ENCODE measurements at regions not wholly inside any gene's neighbourhood (a gene's known extent, or its start where the extent isn't known, plus 50 kb on each side); places are given as distances from the start of the nearest gene placed in this dataset.

DNA sequence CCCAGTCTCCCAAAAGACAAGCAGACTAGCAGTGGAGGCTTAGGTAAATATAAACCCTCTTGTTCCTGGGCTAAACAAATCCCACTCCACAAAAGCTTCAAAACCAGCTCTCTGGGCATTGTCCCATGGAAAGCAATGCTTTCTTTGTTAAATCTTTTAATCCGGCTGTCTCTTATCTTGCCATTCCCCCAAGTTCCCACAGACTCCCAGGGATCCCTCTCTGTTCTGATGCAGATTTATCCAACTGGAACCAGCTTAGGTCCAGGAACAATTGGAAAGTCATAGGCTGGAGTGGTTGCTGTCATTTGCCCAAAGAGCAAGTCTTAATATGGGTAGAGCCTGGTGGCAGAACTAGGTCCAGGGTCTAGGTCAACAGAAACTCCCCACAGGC lies 110.1 kb upstream of the ATP1A1 start:
- no peak for DNase-seq (ENCODE audit: low read depth)

DNA sequence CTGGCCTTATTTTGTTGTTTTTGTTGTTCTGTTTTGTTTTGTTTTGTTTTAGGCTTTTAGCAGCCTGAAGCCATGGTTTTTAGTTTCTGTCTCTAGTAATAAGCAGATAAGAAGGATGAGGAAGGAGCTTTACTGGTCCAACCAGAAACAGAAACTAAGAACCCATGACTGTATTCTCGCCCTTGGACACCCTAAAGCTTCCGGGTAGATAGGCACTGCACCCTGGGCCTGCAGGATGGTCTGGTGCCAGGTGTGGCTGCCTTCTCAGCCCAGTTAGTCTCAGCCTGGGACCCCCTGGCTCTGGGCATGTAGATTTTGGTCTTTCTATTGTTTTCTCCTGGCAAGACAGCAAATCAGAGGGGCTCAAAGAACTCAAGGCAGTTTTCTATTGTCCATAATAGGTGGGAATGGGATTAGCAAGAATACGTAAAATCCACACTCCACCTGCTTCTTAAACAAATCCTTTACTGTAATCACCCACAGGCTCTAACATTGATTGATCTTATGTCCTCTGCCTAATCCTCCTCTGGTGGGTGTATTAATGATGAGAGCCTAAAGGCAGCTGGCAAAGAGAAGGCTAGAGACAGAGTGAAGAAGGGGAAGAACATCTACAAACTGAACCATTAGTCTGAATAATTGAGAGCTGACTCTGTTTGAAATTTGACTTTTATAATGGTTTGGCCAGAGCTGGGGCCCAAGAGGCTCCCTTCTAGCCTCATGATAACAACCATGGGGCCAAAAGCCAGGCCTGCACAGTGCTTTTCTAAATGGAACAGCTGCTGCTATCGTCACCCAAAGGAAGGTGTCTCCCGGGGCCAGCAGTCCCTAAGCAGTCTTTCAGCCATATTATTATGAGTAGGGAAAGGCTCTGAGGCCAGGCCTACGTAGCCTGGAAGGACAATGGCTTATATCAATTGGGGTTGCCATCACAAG lies 106.8 kb upstream of the ATP1A1 start:
- DNase-seq (ENCODE audit: low read depth): no peak

DNA sequence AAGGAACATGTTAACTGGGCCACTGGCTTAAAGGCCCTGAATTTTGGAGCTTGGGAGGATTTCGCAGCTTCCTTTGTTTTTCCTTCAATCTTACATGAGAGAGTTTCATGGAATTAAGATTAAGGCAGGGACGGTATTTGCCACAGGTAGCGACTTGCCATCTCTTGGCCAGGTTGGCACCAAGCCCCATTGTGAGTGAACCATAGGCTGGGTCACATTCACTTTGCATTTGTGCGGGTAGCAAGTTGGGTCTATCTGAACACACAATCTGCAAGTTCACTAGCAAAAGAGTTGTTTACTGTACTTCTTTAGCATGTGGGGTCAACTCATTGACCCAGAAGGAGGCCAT lies 106.2 kb upstream of the ATP1A1 start:
- DNase-seq (ENCODE audit: low read depth): no peak

DNA sequence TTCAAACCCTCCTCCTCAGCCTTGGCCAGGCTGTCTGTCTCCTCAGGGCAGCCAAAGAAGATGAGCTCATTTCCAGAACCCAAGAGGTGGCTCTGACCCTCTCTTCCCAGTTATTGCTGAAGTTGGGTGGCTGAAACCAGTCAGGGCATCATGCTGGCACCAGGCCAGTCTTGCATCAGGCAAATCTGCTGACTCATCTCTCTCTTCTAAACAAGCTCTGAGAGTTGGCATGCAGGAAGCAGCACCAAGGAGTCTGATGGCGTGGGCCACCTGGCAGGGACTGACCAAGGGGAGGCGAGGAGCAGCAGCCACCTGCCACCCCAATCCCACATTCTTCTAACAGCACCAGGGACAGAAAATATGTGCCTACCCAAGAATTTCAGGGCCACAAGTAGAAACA lies 104.8 kb upstream of the ATP1A1 start:
- DNase-seq (ENCODE audit: low read depth): peak; percentile 43

DNA sequence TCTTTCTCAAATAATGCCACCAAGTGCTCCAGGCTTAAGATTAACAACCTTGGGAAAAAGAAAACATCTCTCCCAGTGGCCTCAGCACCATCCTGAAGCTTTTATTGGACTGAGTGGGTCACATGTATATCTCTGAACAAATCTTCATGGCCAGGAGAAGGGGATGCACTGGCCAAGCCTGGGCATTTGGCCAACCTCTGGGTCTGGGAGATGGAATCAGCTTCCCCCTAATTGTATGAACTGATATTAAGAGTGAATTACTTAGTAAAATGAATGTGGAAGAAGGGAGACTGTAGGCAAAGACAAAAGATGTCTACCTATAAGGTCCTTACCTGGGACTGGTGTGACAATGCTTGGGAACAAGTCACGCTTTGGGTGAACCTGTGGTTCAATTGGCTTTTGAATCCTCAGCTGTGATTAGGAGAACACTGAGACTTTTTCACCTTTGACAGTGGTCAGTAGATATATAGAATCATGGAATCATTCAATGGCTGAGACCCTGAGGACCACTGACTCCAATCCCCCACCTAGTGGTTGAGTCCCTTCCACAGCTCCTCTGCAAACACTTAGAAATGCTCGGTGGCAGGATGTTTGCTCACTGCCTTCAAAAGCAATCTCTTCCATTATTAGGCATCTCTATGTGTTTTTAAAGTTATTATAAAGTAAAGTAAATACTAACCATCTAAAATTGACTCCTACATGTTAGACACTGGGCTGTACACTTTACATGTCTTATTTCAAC lies 102.6 kb upstream of the ATP1A1 start:
- DNase-seq (ENCODE audit: low read depth): no peak

DNA sequence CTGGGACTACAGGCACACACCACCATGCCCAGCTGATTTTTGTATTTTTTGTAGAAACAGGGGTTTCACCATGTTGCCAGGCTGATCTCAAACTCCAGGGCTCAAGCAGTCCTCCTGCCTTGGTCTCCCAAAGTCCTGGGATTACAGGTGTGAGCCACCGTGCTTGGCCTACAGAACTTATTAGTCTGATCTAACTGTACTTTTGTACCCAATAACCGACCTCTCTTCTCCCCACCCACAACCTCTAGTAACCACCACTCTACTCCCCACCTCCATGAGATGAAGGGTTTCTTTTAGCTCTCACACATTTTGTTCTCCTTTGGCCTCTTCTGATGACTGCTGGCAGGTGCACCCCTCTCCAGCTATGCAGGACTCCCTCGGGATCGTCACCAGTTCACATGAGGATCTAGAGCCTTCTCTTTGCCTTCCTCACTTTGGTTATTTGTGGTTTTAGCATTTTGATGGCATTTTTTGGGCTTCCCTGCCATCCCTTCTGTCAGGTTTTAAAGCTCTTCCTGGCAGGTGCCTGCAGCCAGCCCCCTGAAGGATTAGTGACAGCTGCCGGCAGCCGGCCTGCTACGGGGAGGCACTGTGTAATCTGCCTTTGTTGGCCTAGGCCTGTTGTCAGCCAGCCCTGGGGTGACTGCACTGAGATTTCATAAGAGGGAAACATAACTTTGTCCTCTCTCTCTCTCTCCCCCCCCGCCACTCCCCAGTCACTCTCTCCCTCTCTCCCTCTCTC lies 99.8 kb upstream of the ATP1A1 start:
- DNase-seq (ENCODE audit: low read depth): no peak

DNA sequence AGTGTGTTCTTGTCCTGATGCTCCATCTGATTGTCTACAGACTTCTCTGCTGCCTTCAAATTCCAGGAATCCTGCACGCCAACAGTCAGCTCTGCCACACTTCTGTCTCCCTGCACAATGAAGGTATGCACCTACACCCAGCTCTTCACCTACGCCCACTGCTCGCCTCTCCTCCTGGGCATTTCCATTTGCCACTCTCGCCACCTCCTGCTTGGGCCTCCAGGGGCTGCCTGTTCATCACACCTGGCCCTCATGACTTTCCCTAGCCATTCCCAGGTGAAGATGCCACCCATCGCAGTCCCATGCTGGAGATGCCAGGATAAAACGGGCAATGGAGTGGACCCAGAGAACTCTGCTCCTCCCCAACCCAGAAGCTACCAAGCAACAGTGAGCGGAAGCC lies 96.5 kb upstream of the ATP1A1 start:
- DNase-seq (ENCODE audit: low read depth): no peak

DNA sequence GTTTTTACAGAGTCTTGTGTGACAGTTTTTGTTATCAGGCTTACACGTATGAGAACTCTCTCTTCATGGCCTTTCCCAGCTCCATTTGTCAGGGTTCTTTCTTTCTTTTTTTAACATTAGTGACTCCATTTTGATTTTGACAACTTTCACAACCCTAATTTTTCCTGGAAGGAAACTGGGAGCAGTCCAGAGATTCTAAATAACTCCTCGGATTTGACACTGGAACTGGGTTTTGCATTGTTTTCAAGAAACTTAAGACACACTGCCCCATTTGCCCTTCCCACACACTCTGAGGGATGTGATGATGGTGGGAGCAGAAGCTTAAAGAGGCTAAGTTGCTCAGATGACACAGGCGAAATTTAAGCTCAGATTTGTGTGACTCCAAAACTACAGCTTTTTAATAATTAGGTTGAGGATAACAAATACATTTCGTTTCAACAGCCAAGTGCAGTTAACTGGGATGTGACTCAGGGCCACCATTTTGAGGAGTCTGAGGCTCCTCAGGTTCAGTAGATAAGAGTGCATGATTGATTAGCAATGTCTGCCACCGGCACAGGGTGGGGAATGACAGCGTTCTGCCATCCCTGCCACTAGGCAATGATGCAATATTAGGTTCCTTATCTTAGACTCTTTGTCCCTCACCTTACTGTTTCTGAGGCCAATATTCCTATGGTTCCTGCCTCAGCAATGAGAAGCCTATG lies 95.1 kb upstream of the ATP1A1 start:
- no peak for DNase-seq (ENCODE audit: low read depth)

DNA sequence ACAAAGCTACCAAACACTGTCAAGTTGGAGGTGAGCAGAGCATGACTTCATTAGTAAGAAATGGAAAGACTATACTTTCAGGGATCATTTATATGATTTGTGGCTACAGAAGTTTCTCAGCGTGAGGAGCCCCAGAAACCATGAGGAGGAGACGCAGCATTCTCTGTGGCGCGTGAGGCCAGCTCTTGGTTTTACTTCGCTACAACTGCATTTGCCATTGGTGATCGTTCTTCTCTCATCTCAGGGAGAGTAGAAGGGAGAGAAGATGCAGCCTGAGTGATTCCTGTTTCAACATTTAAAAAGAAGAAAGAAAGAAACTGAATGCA lies 94.5 kb upstream of the ATP1A1 start:
- no peak for DNase-seq (ENCODE audit: low read depth)

DNA sequence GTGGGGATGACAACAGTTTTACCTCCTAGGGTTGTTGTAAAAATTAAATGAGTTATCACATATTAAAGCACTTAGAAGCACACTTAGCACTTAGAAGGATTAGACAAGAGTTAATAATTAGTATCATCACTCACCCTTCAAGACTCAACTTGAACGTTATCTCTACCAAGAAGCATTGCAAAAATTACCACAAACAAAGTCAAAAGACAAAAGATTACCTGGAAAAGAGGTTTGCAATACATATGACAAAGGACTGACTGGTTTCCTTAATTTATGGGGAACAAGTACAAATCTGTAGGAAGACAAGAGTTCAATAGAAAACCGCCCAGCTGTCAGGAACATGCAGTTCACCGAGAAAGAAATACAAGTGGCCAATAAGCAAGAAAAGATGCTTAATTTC lies 93.3 kb upstream of the ATP1A1 start:
- no peak for DNase-seq (ENCODE audit: low read depth)

DNA sequence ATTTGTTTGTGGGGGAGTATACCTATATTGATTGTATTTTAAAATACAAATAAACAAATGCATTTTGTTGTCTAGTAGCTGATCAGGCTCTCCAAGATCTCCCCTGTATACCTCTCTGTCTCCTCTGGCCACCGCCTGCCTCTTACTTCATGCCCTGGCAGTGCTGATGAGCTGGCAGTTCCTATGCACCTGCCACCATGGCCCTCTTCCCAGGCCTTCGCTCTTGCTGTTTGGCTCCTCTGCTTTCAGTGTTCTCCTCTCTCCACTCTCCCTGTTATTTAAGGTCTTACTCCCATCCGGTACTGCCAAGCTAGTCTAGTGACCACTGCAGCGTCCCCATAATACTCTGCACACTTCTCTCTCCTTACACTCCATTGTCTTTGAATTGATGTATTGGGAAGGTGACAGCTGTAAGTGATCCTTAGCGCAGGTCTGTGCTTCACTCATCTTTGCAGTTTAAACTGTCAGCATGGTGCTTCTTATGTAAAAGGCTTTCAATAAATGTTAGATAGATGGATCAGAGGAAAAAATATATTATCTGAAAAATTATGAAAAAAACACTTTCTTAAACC lies 88.1 kb upstream of the ATP1A1 start:
- no peak for DNase-seq (ENCODE audit: low read depth)

DNA sequence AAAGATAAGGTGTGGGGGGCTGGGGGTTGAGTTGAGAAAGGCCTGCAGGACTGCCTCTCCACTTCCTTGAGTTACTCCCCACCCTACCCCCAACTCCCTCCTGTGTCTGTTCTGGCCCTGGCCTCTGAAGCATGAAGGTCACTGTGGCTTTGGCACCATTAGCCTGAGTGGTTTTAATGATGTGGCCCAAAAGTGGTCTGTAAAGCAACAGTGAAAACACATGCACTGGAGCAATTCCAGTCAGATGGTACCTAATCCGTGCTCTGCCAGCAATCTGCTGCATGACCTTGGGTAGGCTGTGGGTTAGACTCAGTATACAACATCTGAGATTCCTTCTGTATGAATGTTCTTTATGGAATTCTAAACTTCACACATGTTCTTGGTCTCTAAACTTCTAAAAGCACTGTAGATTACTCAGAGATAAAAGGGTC lies 86.5 kb upstream of the ATP1A1 start:
- DNase-seq (ENCODE audit: low read depth): peak; percentile 89

DNA sequence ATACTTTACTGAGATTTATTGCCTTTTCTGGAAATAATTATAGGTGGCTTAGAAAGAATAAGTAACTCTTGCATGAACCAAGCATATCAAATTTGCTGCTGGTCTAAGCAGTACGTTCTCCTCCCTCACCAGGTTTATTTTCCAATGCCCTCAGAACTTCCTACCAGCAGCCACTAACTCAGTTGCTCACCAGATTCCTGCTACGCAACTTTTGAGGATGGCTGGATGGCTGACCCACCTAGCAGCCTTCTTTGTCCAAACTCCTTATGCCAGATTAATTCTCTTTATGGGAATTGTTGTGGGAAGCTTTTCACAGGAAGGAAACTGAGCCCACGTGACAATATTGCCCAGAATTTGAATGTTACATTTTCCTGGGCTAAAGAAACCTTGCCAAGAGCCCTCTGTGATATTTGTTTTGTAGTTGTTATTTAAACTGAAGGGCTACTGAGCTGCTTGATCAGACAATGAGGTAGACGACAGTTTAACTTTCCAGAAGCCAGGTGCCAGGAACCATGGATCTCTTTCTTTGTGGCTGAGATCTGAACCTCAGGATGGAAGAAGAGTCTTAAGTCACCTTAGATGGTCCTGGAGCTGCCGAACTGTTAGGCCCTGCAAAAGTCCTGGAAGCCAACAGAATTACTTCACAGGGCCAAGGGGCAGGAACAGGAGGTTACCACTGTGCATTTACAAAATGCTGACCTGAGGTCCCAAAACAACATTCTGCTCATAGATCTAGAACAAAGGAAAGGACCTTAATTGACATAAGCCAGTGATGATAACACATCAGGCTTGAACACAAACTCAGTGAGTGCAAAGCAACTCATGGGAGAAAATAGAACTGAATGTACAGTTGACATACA lies 85.5 kb upstream of the ATP1A1 start:
- no peak for DNase-seq (ENCODE audit: low read depth)

DNA sequence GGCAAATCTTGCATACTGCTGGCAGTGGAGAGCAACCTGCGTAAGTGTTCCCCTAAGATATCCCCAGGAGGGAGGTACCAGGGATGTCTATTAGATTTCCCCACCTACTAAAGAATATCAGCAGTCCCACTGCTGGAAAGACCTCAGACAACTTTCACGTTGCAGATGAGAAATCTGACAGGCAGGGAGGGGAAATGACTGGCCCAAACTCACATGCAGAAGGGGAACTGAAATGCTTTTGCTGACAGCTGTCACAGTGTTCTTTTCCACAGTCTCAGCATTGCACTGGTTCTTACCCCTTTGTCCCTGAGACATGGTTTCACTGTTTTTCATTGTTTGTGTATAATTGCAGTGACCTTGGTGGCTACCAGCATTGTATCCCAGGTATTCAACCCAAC lies 84.8 kb upstream of the ATP1A1 start:
- DNase-seq (ENCODE audit: low read depth): no peak

DNA sequence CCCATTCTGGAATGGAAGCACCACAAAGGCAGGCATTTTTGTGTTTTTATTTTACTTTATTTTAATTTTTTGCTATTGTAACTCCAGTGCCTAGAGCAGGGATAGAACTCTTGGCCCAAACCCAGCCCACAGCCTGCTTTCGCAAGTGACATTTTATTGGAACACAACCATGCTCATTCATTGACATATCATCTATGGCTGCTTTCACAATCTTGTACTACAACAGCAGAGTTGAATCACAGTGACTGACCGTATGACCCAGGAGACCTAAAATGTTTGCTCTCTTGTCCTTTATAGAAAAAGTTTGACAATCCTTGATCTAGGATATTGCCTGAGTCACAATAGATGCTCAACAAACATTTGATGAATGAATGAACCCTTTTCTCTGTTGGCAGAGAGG lies 83.9 kb upstream of the ATP1A1 start:
- peak; percentile 8 for DNase-seq (ENCODE audit: low read depth)

DNA sequence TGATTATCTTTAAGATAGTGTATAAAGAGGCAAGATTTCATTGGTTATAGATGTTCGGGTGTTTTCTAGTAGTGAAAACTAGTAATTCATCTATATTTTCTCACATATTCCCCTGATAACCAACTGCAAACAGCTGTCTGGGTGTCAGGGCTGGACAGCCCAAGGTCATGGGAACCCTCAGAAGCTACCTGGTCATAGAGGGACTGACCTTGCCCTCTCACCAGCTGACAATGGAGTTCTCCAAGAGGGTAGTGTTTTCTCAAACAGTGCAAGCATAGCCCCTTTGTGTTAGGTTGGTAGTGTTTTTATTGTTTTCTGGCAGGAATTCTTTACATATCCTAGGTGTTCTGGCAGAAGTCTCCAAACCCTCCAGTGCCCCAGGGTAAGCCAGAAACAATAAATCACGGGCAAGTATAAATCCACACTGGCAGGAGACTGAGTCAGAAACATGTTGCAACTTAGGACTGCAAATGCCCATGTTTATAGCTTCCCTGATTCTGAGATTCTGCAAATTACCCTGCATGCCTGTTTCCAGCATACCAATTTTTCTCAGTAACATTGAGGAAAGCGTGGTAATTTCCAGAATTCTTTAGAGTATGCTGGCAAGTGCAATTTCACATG lies 82.8 kb upstream of the ATP1A1 start:
- DNase-seq (ENCODE audit: low read depth): peak; percentile 79

DNA sequence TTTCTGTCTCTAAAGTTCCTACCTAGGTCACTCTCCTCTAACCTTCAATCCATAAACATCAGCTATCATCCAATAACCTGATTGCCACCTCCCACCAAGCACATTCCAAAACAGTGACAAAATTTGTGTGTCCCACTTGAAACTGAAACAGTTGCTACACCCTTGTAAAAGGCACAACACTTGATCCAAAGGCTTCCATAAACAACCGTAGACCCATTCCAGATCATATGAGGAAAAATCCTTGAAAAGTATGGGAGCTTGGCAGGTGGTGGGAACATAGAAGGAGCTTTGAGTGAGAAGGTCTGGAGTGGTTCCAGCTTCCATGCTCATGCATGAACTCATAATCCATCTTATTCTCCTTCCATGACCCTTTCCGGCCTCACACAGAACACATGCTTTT lies 82.0 kb upstream of the ATP1A1 start:
- no peak for DNase-seq (ENCODE audit: low read depth)

DNA sequence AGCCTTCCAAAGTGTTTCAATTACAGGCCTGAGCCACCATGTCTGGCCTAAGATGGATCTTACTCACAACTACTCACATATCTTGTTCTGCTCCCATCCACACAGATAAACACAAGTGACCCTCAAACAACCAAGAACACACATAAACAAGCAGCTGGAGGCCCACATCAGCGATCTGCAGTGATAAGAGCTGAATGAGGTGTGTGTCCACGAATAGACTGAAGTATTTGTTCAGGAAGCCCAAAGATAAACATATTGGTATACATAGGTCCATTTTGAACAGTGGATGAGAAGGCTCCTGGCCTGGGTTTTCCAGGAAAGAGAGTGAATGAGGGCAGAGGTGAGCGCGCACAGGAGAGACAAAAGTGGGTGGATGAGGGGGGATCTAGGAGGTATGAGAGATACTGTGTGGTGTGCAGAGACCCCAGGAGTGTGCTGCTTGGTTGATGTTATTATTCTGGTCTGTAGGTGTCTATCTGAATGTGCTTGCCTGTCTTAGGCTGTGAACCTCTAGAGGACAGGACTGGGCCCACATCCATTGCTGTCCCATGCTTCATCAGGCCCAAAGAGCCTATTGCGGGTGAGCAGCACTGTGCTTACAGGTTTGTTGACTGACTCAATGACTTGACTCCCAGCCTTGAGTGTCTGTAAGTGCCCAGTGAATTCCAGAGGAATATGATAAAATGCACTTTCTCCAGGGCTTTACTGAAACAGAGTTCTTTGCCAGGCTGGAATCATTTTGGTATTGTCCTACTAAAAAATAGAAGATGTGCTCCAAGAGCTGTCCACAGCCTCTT lies 79.9 kb upstream of the ATP1A1 start:
- no peak for DNase-seq (ENCODE audit: low read depth)

DNA sequence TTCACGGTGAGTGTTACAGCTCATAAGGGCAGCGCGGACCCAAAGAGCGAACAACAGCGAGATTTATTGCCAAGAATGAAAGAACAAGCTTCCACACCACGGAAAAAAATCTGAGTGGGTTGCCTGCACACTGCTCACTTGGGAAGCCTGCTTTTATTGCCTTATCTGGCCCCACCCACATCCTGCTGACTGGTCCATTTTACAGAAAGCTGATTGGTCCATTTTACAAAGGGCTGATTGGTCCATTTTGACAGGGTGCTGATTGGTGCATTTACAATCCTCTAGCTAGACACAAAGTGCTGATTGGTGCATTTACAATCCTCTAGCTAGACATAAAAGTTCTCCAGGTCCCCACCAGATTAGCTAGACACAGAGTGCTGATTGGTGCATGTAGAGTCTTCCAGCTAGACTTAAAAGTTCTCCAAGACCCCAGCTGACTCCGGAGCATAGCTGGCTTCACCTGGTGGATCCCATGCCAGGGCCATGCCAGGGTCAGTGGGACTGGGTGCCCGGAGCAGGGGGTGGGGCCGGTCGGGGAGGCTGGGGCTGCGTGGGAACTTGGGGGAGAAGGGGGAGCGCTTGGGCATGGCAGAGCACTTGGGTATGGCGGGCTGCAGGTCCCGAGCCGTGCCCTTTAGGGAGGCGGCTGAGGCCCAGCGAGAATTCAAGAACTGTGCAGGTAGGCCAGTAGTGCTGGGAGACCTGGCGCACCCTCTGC lies 75.4 kb upstream of the ATP1A1 start:
- DNase-seq (ENCODE audit: low read depth): no peak
